ENCODE measurements at regions not wholly inside any gene's neighbourhood (a gene's known extent, or its start where the extent isn't known, plus 50 kb on each side); places are given as distances from the start of the nearest gene placed in this dataset.

DNA sequence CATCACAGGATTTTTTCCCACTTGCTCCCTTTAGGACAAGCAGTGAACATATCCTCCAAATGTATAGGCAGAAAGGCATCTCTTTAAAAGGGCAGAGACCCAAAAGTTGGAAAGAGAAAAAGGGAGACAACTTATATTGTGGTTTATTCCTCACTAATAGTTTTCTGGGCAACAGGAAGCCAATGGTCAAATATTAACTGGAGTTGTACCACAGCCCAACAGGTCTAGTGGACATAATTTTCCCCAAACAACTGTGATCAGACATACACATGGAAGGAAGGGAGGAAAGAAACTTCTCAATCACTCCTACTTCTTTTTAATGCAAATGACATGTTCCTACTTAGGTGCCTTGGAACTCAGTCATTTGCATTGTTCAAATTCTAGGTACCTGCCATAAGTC lies 78.4 kb downstream of the SOX9 start:
- Histone ChIP-seq H3K27me3 (replicated peaks; ENCODE audit: insufficient read depth, low read length) (no peaks in the 10 kb centered on the region), H4K20me1 (ENCODE audit: insufficient read depth, low read length) (no peaks in the 10 kb centered on the region), H3K4me1 (ENCODE audit: low read length) (no peaks in the 10 kb centered on the region), H2AFZ (ENCODE audit: low read length) (no peak overlapping the region), H3K79me2 (ENCODE audit: low read length) (no peaks in the 10 kb centered on the region), H3K4me2 (ENCODE audit: low read depth, low read length) (no peak overlapping the region), H3K27ac (ENCODE audit: low read length) (no peak overlapping the region), H3K9me2 (replicated peaks; ENCODE audit: insufficient read depth, low read length) (no peaks in the 10 kb centered on the region), H3K36me3 (replicated peaks; ENCODE audit: insufficient read depth, low read length) (no peaks in the 10 kb centered on the region), H3K9me3 (replicated peaks; ENCODE audit: insufficient read depth, low read length) (no peaks in the 10 kb centered on the region), H3K9ac (ENCODE audit: low read length) (no peak overlapping the region), H3K4me3 (ENCODE audit: low read length) (no peak overlapping the region), H3F3A (ENCODE audit: insufficient read depth, low read length) (no peaks in the 10 kb centered on the region)
- TF ChIP-seq EZH2phosphoT487 (IDR thresholded peaks at IDR 0.05; ENCODE audit: low read length): no peak
- no peak for DNase-seq

DNA sequence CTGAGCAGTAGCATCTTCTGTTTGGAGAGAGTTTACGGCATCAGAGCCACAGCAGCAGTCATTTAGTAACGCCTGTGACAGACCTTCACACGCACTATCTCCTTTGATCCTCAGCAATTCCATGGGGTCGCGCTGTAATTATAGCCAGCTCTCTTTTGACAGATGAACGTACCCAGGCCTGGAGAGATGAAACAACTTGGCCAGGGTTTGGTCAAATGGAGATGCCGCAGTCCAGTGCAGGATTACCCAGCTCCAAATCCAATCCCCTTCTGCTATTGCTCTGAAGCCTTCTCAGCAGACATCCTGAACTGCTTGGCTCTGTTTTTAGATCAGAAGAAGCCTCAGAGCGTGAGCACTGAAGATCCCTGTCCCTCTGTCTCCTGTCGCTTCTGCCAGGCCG lies 83.9 kb downstream of the SOX9 start:
- Histone ChIP-seq H2AFZ (ENCODE audit: low read length) (no peak overlapping the region), H3K4me3 (ENCODE audit: low read length) (no peak overlapping the region), H3F3A (ENCODE audit: insufficient read depth, low read length) (no peaks in the 10 kb centered on the region), H3K9me2 (replicated peaks; ENCODE audit: insufficient read depth, low read length) (no peaks in the 10 kb centered on the region), H4K20me1 (ENCODE audit: insufficient read depth, low read length) (no peaks in the 10 kb centered on the region), H3K4me1 (ENCODE audit: low read length) (no peaks in the 10 kb centered on the region), H3K36me3 (replicated peaks; ENCODE audit: insufficient read depth, low read length) (no peaks in the 10 kb centered on the region), H3K27ac (ENCODE audit: low read length) (no peak overlapping the region), H3K4me2 (ENCODE audit: low read depth, low read length) (no peak overlapping the region), H3K9me3 (replicated peaks; ENCODE audit: insufficient read depth, low read length) (no peaks in the 10 kb centered on the region), H3K9ac (ENCODE audit: low read length) (no peak overlapping the region), H3K79me2 (ENCODE audit: low read length) (no peaks in the 10 kb centered on the region), H3K27me3 (replicated peaks; ENCODE audit: insufficient read depth, low read length) (no peaks in the 10 kb centered on the region)
- TF ChIP-seq EZH2phosphoT487 (IDR thresholded peaks at IDR 0.05; ENCODE audit: low read length) (no peak), EZH2 (optimal IDR thresholded peaks at IDR 0.05; ENCODE audit: low read depth, low read length) (no peak)
- TF ChIP-seq, protein P1, sequence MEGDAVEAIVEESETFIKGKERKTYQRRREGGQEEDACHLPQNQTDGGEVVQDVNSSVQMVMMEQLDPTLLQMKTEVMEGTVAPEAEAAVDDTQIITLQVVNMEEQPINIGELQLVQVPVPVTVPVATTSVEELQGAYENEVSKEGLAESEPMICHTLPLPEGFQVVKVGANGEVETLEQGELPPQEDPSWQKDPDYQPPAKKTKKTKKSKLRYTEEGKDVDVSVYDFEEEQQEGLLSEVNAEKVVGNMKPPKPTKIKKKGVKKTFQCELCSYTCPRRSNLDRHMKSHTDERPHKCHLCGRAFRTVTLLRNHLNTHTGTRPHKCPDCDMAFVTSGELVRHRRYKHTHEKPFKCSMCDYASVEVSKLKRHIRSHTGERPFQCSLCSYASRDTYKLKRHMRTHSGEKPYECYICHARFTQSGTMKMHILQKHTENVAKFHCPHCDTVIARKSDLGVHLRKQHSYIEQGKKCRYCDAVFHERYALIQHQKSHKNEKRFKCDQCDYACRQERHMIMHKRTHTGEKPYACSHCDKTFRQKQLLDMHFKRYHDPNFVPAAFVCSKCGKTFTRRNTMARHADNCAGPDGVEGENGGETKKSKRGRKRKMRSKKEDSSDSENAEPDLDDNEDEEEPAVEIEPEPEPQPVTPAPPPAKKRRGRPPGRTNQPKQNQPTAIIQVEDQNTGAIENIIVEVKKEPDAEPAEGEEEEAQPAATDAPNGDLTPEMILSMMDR (IDR thresholded peaks at IDR 0.05; ENCODE audit: low read length): no peak
- no peak for DNase-seq

DNA sequence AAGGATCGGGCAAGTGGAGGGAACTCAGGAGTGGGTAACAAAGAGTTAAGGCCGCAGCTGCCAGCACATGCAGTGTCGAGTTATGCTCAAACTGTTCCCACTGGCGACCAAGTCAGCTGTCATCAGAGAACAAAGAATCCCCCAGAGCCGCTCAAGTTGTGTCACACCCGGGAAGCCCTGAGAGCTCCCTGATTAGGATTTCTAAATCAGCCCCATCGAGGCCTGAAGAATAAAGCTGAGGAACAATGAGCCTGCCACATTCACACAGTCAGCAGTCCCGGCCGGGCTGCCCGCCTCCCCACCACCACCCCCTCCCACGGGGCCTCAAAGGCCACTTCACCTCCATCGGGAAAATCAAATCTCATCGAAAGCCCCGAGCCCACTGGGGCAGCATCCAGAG lies 84.5 kb downstream of the SOX9 start:
- H3K9me3 ChIP-seq (replicated peaks; ENCODE audit: insufficient read depth, low read length): no peaks in the 10 kb centered on the region
- H3F3A ChIP-seq (ENCODE audit: insufficient read depth, low read length): no peaks in the 10 kb centered on the region
- no peak overlapping the region for H3K4me3 ChIP-seq (ENCODE audit: low read length)
- no peak overlapping the region for H2AFZ ChIP-seq (ENCODE audit: low read length)
- no peaks in the 10 kb centered on the region for H3K4me1 ChIP-seq (ENCODE audit: low read length)
- TF ChIP-seq EZH2 (optimal IDR thresholded peaks at IDR 0.05; ENCODE audit: low read depth, low read length) (no peak), EZH2phosphoT487 (IDR thresholded peaks at IDR 0.05; ENCODE audit: low read length) (no peak)
- TF ChIP-seq, protein P1 (IDR thresholded peaks at IDR 0.05; ENCODE audit: low read length): no peak
- no peak overlapping the region for H3K27ac ChIP-seq (ENCODE audit: low read length)
- H4K20me1 ChIP-seq (ENCODE audit: insufficient read depth, low read length): no peaks in the 10 kb centered on the region
- H3K4me2 ChIP-seq (ENCODE audit: low read depth, low read length): no peak overlapping the region
- no peak for DNase-seq
- no peaks in the 10 kb centered on the region for H3K79me2 ChIP-seq (ENCODE audit: low read length)
- no peaks in the 10 kb centered on the region for H3K9me2 ChIP-seq (replicated peaks; ENCODE audit: insufficient read depth, low read length)
- no peaks in the 10 kb centered on the region for H3K36me3 ChIP-seq (replicated peaks; ENCODE audit: insufficient read depth, low read length)
- H3K27me3 ChIP-seq (replicated peaks; ENCODE audit: insufficient read depth, low read length): no peaks in the 10 kb centered on the region
- H3K9ac ChIP-seq (ENCODE audit: low read length): no peak overlapping the region

DNA sequence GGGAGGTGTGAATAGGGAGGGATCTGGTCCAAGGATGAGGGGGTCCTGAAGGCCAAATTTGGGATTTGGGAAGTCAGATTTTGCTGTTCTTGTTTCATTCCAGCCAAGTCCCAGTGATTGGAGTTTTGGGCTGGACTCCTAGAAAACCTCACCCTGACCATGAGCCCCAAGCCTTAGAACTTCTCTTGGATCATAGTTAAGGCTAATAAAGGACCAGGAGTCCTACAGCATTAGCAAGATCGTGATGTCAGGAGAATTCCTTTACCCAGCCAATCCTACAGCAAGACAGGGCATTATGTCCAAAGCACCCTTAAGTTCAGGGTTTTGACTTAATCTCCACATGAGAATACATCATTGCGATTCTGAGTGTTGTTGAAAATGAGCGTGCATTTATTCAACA lies 85.0 kb downstream of the SOX9 start:
- no peak overlapping the region for H2AFZ ChIP-seq (ENCODE audit: low read length)
- no peaks in the 10 kb centered on the region for H3F3A ChIP-seq (ENCODE audit: insufficient read depth, low read length)
- H3K4me3 ChIP-seq (ENCODE audit: low read length): no peak overlapping the region
- H4K20me1 ChIP-seq (ENCODE audit: insufficient read depth, low read length): no peaks in the 10 kb centered on the region
- H3K9me2 ChIP-seq (replicated peaks; ENCODE audit: insufficient read depth, low read length): no peaks in the 10 kb centered on the region
- H3K4me2 ChIP-seq (ENCODE audit: low read depth, low read length): no peak overlapping the region
- H3K27ac ChIP-seq (ENCODE audit: low read length): no peak overlapping the region
- H3K4me1 ChIP-seq (ENCODE audit: low read length): no peaks in the 10 kb centered on the region
- DNase-seq: no peak
- H3K9ac ChIP-seq (ENCODE audit: low read length): no peak overlapping the region
- H3K27me3 ChIP-seq (replicated peaks; ENCODE audit: insufficient read depth, low read length): no peaks in the 10 kb centered on the region
- H3K9me3 ChIP-seq (replicated peaks; ENCODE audit: insufficient read depth, low read length): no peaks in the 10 kb centered on the region
- no peaks in the 10 kb centered on the region for H3K79me2 ChIP-seq (ENCODE audit: low read length)
- TF ChIP-seq, protein P1 (IDR thresholded peaks at IDR 0.05; ENCODE audit: low read length): no peak
- TF ChIP-seq EZH2 (optimal IDR thresholded peaks at IDR 0.05; ENCODE audit: low read depth, low read length) (no peak), EZH2phosphoT487 (IDR thresholded peaks at IDR 0.05; ENCODE audit: low read length) (no peak)
- no peaks in the 10 kb centered on the region for H3K36me3 ChIP-seq (replicated peaks; ENCODE audit: insufficient read depth, low read length)
